T-helper 1 cell treated with Interleukin-12 subunit alpha and Interleukin-12 subunit beta and Interleukin-4 antibody, amounts not matched to agents 30 μg/mL and 1 μg/mL, for 36 hours (primary cell): ENCODE measurements at regions not wholly inside any gene's neighbourhood (a gene's known extent, or its start where the extent isn't known, plus 50 kb on each side); places are given as distances from the start of the nearest gene placed in this dataset.

Experiments
- H3K27ac Mint-ChIP-seq: one replicate; pipeline ENCODE4 v1.8.0; 2021; ENCODE audit warnings: mild to moderate bottlenecking, mixed read lengths
- H3K27me3 Mint-ChIP-seq: one replicate; pipeline ENCODE4 v1.8.0; 2021; ENCODE audit warnings: low read depth, mixed read lengths
- H3K36me3 Mint-ChIP-seq: one replicate; pipeline ENCODE4 v1.8.0; 2021; ENCODE audit warnings: low read depth, mixed read lengths
- H3K4me1 Mint-ChIP-seq: one replicate; pipeline ENCODE4 v1.8.0; 2021; ENCODE audit warnings: low read depth, mixed read lengths
- H3K4me3 Mint-ChIP-seq: one replicate; pipeline ENCODE4 v1.8.0; 2021; ENCODE audit warnings: mild to moderate bottlenecking, moderate library complexity, mixed read lengths
- H3K9me3 Mint-ChIP-seq: one replicate; pipeline ENCODE4 v1.8.0; 2021; ENCODE audit warnings: mixed read lengths

DNA sequence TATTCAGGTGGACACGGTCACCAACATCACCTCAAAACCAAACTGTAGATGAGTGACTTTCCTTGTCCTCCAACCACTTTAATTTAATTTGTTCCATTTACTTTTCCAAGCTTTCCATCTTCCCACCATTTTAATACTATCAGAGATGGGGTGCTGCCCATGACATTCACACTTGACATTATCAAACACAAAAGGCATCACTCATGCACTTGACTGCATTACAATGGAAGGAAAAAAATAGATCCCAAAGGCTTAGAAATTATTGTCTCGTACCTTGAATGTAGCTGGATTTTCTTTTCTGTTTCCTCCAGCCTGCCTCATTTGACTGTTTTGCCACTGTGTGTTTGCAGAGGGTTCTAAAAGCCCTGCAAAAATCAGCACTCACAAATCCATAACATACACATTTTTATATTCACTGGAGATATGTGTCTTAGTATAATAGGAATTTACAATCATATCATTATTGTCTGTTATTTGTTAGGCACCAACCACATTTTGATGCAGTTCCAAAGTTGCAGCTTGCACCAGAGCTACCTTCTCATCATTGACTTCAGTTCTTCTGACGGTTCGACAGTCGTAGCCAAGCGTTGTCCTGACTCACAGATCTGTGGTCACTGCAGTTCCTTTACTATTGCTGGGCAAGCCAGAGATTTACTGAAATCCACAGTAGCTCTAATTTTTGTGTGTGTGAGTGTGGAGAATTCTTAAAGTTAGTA lies 712.3 kb upstream of the WWC1 start:
- Mint-ChIP-seq H3K4me1 (no peaks in the 10 kb centered on the region), H3K27me3 (peaks cover 16% of the 10 kb centered on the region), H3K36me3 (no peaks in the 10 kb centered on the region), H3K9me3 (no peaks in the 10 kb centered on the region), H3K4me3 (no peak overlapping the region), H3K27ac (no peak overlapping the region)

GRCh38 chr5:167579693-167580055 lies 711.8 kb upstream of the WWC1 start:
- Mint-ChIP-seq H3K4me3 (no peak overlapping the region), H3K9me3 (no peaks in the 10 kb centered on the region), H3K4me1 (no peaks in the 10 kb centered on the region), H3K27ac (no peak overlapping the region), H3K27me3 (peaks cover 10% of the 10 kb centered on the region), H3K36me3 (no peaks in the 10 kb centered on the region)

DNA sequence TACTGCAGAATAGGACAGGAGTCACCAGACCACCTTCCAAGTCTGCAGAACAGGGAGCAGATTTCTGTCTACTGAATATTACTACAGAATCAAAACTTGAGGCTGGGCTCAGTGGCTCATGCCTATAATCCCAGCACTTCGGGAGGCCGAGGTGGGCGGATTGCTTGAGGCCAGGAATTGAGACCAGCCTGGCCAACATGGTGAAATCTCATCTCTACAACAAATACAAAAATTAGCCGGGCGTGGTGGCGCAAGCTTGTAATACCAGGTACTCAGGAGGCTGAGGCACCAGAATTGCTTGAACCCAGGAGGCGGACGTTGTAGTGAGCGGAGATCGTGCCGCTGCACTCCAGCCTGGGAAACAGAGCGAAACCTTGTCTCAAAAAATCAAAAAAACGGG lies 710.8 kb upstream of the WWC1 start:
- no peaks in the 10 kb centered on the region for H3K4me1 Mint-ChIP-seq
- no peaks in the 10 kb centered on the region for H3K36me3 Mint-ChIP-seq
- H3K27me3 Mint-ChIP-seq, result peaks cover 3% of the 10 kb centered on the region
- no peaks in the 10 kb centered on the region for H3K9me3 Mint-ChIP-seq
- H3K27ac Mint-ChIP-seq, result no peak overlapping the region
- H3K4me3 Mint-ChIP-seq, result no peak overlapping the region

DNA sequence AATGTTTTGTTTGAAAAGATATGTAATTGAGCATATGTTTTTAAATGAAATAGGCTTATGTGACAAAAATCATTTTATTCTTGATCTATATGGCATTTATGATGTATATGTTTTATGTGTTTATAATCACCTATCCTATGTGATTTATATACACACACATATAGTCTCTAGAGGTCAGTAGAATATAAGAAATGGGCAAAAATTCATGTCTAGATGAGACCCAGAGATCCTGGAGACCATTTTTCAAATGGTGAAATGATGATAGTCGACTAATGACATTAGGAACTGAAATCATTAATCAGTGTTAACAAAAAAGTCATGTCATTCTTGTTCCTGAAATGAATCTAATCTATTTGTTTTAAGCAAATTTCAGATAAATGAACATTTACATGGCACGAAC lies 709.2 kb upstream of the WWC1 start:
- Mint-ChIP-seq H3K36me3 (no peaks in the 10 kb centered on the region), H3K27me3 (no peaks in the 10 kb centered on the region), H3K9me3 (no peaks in the 10 kb centered on the region), H3K4me3 (no peak overlapping the region), H3K4me1 (no peaks in the 10 kb centered on the region), H3K27ac (no peak overlapping the region)

DNA sequence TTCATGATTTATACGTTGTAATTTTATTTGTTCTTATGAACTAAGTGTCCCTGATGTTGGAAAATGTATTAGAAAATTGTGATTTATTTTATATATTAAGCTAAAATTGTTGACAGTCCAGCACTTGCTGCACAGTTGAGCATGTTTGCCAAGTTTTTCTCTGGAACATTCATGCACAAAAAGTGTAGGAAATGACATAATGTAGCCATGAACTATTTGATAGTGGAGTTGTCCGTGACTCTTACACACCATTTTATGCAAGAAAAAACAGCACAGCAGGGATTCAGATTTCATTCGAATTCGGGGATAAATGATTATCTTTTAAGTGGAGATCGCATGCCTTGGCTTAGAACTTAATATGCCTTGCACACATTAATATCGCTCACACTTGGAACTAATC lies 708.6 kb upstream of the WWC1 start:
- H3K27me3 Mint-ChIP-seq, result no peaks in the 10 kb centered on the region
- H3K4me1 Mint-ChIP-seq, result no peaks in the 10 kb centered on the region
- no peak overlapping the region for H3K4me3 Mint-ChIP-seq
- H3K36me3 Mint-ChIP-seq, result no peaks in the 10 kb centered on the region
- no peaks in the 10 kb centered on the region for H3K9me3 Mint-ChIP-seq
- H3K27ac Mint-ChIP-seq, result no peak overlapping the region

DNA sequence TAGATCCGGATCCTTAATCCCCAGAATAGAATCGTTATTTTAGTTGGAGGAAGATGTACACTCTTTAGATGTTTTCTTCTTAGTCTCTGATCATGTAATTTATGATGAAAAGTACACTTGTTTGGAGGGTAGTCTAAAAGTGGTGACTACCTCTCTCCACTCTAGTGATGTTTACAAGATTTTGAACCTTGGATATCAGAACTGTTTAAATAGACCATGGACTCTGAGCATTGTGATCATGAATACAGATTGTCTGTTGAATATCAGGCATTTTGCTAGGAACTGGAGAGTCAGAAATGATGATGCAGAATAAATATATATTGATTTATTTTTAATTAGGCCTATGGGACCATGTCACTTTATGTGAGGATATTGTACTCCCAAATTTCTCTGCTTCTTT lies 706.3 kb upstream of the WWC1 start:
- no peak overlapping the region for H3K27ac Mint-ChIP-seq
- no peaks in the 10 kb centered on the region for H3K36me3 Mint-ChIP-seq
- no peak overlapping the region for H3K4me3 Mint-ChIP-seq
- H3K9me3 Mint-ChIP-seq, result no peaks in the 10 kb centered on the region
- no peaks in the 10 kb centered on the region for H3K4me1 Mint-ChIP-seq
- H3K27me3 Mint-ChIP-seq, result no peaks in the 10 kb centered on the region

- H3K9me3 Mint-ChIP-seq, result no peaks in the 10 kb centered on the region
- H3K27me3 Mint-ChIP-seq, result no peaks in the 10 kb centered on the region
- H3K4me1 Mint-ChIP-seq, result no peaks in the 10 kb centered on the region
- no peaks in the 10 kb centered on the region for H3K36me3 Mint-ChIP-seq
- H3K27ac Mint-ChIP-seq, result no peak overlapping the region
- H3K4me3 Mint-ChIP-seq, result no peak overlapping the region
Measured at GRCh38 chr5:167587772-167588437, 703.5 kb upstream of the WWC1 start.

GRCh38 chr5:167592114-167592513 lies 699.3 kb upstream of the WWC1 start:
- no peaks in the 10 kb centered on the region for H3K36me3 Mint-ChIP-seq
- no peaks in the 10 kb centered on the region for H3K9me3 Mint-ChIP-seq
- no peak overlapping the region for H3K27ac Mint-ChIP-seq
- no peaks in the 10 kb centered on the region for H3K4me1 Mint-ChIP-seq
- H3K4me3 Mint-ChIP-seq, result no peak overlapping the region
- no peaks in the 10 kb centered on the region for H3K27me3 Mint-ChIP-seq

DNA sequence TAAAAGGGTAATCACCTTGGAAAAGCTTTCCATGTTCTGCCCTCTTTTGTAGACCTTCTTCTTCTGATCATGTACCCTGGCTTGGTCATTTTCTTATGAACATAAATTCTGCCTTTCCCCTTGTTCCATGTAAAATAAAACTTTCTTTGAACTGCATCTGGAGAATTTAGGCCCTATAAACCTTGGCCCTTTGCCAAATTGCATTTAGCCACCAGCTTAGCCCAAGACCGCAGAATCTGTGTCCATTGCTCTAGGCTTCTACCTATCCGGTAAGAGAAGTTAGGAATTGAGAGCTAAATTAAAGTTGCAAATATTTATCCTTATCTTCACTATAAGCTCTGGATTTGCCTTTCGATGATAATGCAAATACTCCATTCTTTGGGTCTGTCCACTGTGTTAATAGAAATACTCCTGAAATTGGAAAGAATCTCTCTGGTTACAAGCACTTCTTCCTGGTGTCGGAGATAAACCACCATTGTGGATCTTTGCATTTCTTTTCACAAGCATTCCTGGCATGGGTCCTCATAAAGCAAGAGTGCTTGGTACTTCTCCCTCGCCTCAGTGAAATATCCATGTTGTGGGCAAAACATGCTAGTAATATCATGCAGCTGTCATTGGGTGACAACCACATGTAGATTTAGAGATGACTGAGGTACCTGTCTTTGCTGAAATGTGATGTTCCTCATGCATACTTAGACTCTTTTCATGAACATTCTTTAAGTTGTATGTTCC lies 698.0 kb upstream of the WWC1 start:
- Mint-ChIP-seq H3K4me3 (no peak overlapping the region), H3K9me3 (no peaks in the 10 kb centered on the region), H3K36me3 (no peaks in the 10 kb centered on the region), H3K4me1 (no peaks in the 10 kb centered on the region), H3K27ac (no peak overlapping the region), H3K27me3 (no peaks in the 10 kb centered on the region)

- Mint-ChIP-seq H3K27me3 (no peaks in the 10 kb centered on the region), H3K36me3 (no peaks in the 10 kb centered on the region), H3K4me1 (no peaks in the 10 kb centered on the region), H3K9me3 (no peaks in the 10 kb centered on the region), H3K27ac (no peak overlapping the region), H3K4me3 (no peak overlapping the region)
Measured at GRCh38 chr5:167594061-167594435, 697.4 kb upstream of the WWC1 start.

GRCh38 chr5:167594750-167595149 lies 696.7 kb upstream of the WWC1 start:
- no peak overlapping the region for H3K4me3 Mint-ChIP-seq
- H3K36me3 Mint-ChIP-seq, result no peaks in the 10 kb centered on the region
- no peak overlapping the region for H3K27ac Mint-ChIP-seq
- no peaks in the 10 kb centered on the region for H3K27me3 Mint-ChIP-seq
- no peaks in the 10 kb centered on the region for H3K4me1 Mint-ChIP-seq
- H3K9me3 Mint-ChIP-seq, result no peaks in the 10 kb centered on the region

DNA sequence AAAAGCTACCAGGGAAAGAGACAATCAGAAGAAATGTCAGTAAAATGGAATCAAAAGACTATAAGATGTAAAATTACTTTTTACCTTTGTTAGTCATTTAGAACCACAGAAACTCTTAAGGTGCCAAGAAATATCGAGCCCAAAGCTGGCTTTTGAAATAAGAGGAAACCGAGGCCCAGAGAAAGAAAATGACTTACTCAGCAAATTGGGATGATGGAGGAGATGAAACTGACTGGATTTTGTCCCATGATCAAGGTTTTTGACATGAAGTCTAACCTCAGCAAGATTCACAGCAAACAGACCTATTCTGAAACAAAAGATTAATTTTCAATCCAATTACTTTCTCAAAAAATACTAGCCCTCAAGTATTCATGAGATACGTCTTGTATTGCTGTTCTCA lies 696.2 kb upstream of the WWC1 start:
- no peaks in the 10 kb centered on the region for H3K36me3 Mint-ChIP-seq
- no peaks in the 10 kb centered on the region for H3K9me3 Mint-ChIP-seq
- no peaks in the 10 kb centered on the region for H3K27me3 Mint-ChIP-seq
- no peak overlapping the region for H3K27ac Mint-ChIP-seq
- no peaks in the 10 kb centered on the region for H3K4me1 Mint-ChIP-seq
- H3K4me3 Mint-ChIP-seq, result no peak overlapping the region

DNA sequence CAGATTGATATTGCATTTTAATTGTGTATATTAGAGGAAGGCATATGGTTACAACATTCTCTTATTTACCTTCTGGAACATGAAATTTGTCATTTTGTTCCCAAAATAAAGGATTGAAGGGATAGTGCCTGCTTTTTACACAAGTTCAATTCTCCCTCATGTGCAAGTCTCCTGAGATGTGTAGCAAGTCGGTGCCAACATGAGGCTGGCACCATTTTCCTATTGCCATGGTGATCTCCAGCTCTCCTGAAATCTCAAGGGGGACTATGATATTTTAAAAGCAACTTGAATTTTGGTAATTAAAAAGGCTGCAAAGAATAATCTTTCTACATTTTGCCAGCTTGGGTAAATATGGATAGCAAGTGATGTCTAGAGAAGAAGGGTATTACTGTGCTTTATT lies 693.3 kb upstream of the WWC1 start:
- Mint-ChIP-seq H3K4me3 (no peak overlapping the region), H3K27me3 (no peaks in the 10 kb centered on the region), H3K36me3 (no peaks in the 10 kb centered on the region), H3K4me1 (no peaks in the 10 kb centered on the region), H3K9me3 (no peaks in the 10 kb centered on the region), H3K27ac (no peak overlapping the region)

DNA sequence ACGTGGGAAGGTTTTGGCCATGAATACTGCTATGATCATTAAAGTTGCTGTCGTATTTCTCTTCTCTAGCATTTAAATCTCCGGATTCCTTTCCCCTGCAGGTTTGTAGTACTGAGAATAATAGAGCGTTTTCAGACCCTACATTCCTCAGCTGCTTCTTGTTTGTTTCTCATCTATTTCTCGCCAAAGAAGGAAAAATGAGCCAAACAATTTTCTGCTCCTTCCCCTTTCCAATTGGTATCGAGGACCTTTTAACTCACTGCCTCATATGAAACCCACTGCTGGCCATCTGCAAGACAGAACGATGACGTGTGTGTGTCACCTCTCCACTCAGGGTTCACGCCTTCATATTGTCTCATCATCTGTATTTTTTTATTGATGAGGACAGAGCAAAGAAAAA lies 689.4 kb upstream of the WWC1 start:
- H3K4me3 Mint-ChIP-seq, result no peak overlapping the region
- no peaks in the 10 kb centered on the region for H3K27me3 Mint-ChIP-seq
- H3K9me3 Mint-ChIP-seq, result no peaks in the 10 kb centered on the region
- no peak overlapping the region for H3K27ac Mint-ChIP-seq
- H3K4me1 Mint-ChIP-seq, result no peaks in the 10 kb centered on the region
- H3K36me3 Mint-ChIP-seq, result no peaks in the 10 kb centered on the region

DNA sequence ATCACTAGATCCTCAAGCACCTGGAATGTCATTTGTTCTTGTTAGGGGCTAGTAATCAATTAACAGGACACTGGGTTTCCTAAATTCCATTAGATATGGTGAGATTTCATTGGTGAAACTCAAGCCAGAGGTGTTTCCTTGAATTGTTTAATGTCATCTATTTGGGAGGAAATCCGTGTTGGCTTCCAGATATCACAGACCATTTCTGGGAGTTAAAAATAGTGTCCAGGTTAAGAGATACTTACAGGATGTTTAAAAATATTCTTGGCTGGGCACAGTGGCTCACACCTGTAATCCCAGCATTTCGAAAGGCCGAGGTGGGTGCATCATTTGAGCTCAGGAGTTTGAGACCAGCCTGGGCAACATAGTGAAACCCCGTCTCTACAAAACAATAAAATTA lies 688.3 kb upstream of the WWC1 start:
- Mint-ChIP-seq H3K36me3 (no peaks in the 10 kb centered on the region), H3K9me3 (no peaks in the 10 kb centered on the region), H3K4me1 (no peaks in the 10 kb centered on the region), H3K4me3 (no peak overlapping the region), H3K27me3 (no peaks in the 10 kb centered on the region), H3K27ac (no peak overlapping the region)
